ENCODE measurements at regions not wholly inside any gene's neighbourhood (a gene's known extent, or its start where the extent isn't known, plus 50 kb on each side); places are given as distances from the start of the nearest gene placed in this dataset.

- TF ChIP-seq CTCF (IDR thresholded peaks at IDR 0.05; ENCODE audit: low read depth, low read length) (no peak), EZH2phosphoT487 (IDR thresholded peaks at IDR 0.05; ENCODE audit: low read depth) (no peak)
Measured at GRCh38 chr4:131348263-131348662, 1800.8 kb upstream of the PCDH10 start.

Data from OCI-LY3 (cell line).